K562 (cell line): ENCODE measurements at regions not wholly inside any gene's neighbourhood (a gene's known extent, or its start where the extent isn't known, plus 50 kb on each side); places are given as distances from the start of the nearest gene placed in this dataset.

Experiments used
- ATAC-seq: fragments of 200-7000 bp; cut with Tn5 transposase; 3 replicates; pipeline ENCODE4 v1.9.1; 2020; ENCODE audit warnings: moderate library complexity
- BruUV-seq: library from RNA; stranded (reverse); fragments of 400-500 nt; replicated peaks from 2 replicates; lab custom pipeline; 2021; lab: Mats Ljungman, UMichigan
- CTCF ChIA-PET: fragments of 300-600 bp; formaldehyde crosslinking; extraction: SDS; loops from one replicate; lab custom pipeline; 2021; ENCODE audit warnings: low intra/inter-chr PET ratio; lab: Yijun Ruan, JAX
- POLR2A ChIA-PET: fragments of 300-600, 350-650 bp; sonication (Branson Sonifier 250); formaldehyde crosslinking; extraction: SDS; loops from one replicate; lab custom pipeline; 2021; ENCODE audit warnings: antibody characterized with exemption, inconsistent platforms; lab: Yijun Ruan, JAX
- DNase-seq, 4 experiments: peaks; one replicate each; pipeline versions ENCODE4 v3.0.0 to v3.0.0-alpha.2; 2011 to 2018; ENCODE audit warnings: low spot score in 3 of 4, mixed read lengths in 3 of 4; ENCODE audit errors: extremely low read depth in 1 of 4
- FAIRE-seq: peaks from 2 replicates; lab custom pipeline; 2011; peaks lifted over from hg19 to GRCh38; lab: Jason Lieb, UNC
- H2AFZ ChIP-seq: 2 replicates; pipeline ENCODE4 v1.6.0; 2011; ENCODE audit warnings: low read depth, low read length, control low read depth, inconsistent platforms
- H3K27ac ChIP-seq: fragments of 200-600 bp; 3 replicates; pipeline ENCODE4 v1.8.0; 2011; ENCODE audit warnings: low read depth, mild to moderate bottlenecking, control low read depth, inconsistent platforms, low read length, moderate library complexity, mixed read lengths; ENCODE audit errors: extremely low read depth
- H3K27me3 ChIP-seq, 2 experiments: fragments of 300-600 bp in 1 of 2; 2 replicates in 1 of 2; 3 replicates in 1 of 2; pipeline versions ENCODE4 v1.6.0 to v1.8.0; 2011; ENCODE audit warnings: inconsistent platforms in 2 of 2, low read length in 2 of 2, mild to moderate bottlenecking in 1 of 2, mixed read lengths in 1 of 2, moderate library complexity in 1 of 2; ENCODE audit not compliant: control insufficient read depth in 2 of 2, insufficient read depth in 2 of 2
- H3K36me3 ChIP-seq: fragments of 300-600 bp; 3 replicates; pipeline ENCODE4 v1.8.0; 2011; ENCODE audit warnings: mild to moderate bottlenecking, low read length, inconsistent platforms; ENCODE audit not compliant: control insufficient read depth, insufficient read depth
- H3K4me1 ChIP-seq, 2 experiments: fragments of 200-600 bp in 1 of 2; replicated peaks in 1 of 2; 2 replicates in 1 of 2; 3 replicates in 1 of 2; pipeline versions ENCODE4 v1.5.1 to v1.8.0; 2011; ENCODE audit warnings: inconsistent platforms in 2 of 2, low read length in 2 of 2, mild to moderate bottlenecking in 1 of 2, mixed read lengths in 1 of 2, moderate library complexity in 1 of 2; ENCODE audit not compliant: control insufficient read depth in 2 of 2, insufficient read depth in 2 of 2
- H3K4me2 ChIP-seq: 2 replicates; pipeline ENCODE4 v1.6.1; 2011; ENCODE audit warnings: low read length, control low read depth, inconsistent platforms, mixed read lengths; ENCODE audit not compliant: insufficient read depth
- H3K4me3 ChIP-seq: fragments of 200-600 bp; sonication (generic), shearing (Covaris generic); 2 replicates; pipeline ENCODE4 v1.5.1; 2016; ENCODE audit warnings: control low read depth, inconsistent platforms
- H3K79me2 ChIP-seq: fragments of 200-600 bp; 3 replicates; pipeline ENCODE4 v1.8.0; 2011; ENCODE audit warnings: low read length, inconsistent platforms; ENCODE audit not compliant: control insufficient read depth, insufficient read depth
- H3K9ac ChIP-seq, 2 experiments: 2 replicates each; pipeline versions ENCODE4 v1.6.0 to v1.6.1; 2011; ENCODE audit warnings: low read depth in 2 of 2, low read length in 2 of 2, control low read depth in 1 of 2, inconsistent platforms in 1 of 2, mild to moderate bottlenecking in 1 of 2, mixed read lengths in 1 of 2; ENCODE audit not compliant: insufficient read depth in 1 of 2
- H3K9me1 ChIP-seq: one replicate; pipeline ENCODE4 v1.6.0; 2011; ENCODE audit warnings: inconsistent platforms, mild to moderate bottlenecking, low read length, moderate library complexity; ENCODE audit not compliant: control insufficient read depth, insufficient read depth
- H3K9me3 ChIP-seq: replicated peaks from 2 replicates; pipeline ENCODE4 v1.5.1; 2011; ENCODE audit warnings: low read depth, low read length, inconsistent platforms; ENCODE audit not compliant: control insufficient read depth, insufficient read depth
- H4K20me1 ChIP-seq: replicated peaks from 2 replicates; pipeline ENCODE4 v1.6.1; 2011; ENCODE audit warnings: low read length, inconsistent platforms, mixed read lengths; ENCODE audit not compliant: control insufficient read depth, insufficient read depth
- ARID2 ChIP-seq: fragments of 450-650 bp; IDR thresholded peaks from 2 replicates; pipeline ENCODE4 v1.6.1; 2017; ENCODE audit warnings: antibody characterized with exemption, mild to moderate bottlenecking
- ATF3 ChIP-seq, 2 experiments: fragments of 450-650 bp in 1 of 2; sonication (generic) in 1 of 2; formaldehyde crosslinking in 1 of 2; IDR thresholded peaks in 1 of 2; conservative IDR thresholded peaks in 1 of 2; 2 replicates each; pipeline versions ENCODE4 v1.6.1 to v1.8.1; 2016 to 2023; ENCODE audit warnings: mild to moderate bottlenecking in 2 of 2, moderate library complexity in 2 of 2, inconsistent platforms in 1 of 2, missing genetic modification reagents in 1 of 2
- CEBPB ChIP-seq: fragments of 450-650 bp; IDR thresholded peaks from 2 replicates; pipeline ENCODE4 v1.6.1; 2016; ENCODE audit warnings: missing genetic modification characterization, missing compliant biosample characterization
- CEBPG ChIP-seq, 3 experiments: fragments of 200-800 bp in 1 of 3; sonication (Bioruptor generic) in 1 of 3; sonication (generic) in 1 of 3; formaldehyde crosslinking in 1 of 3; IDR thresholded peaks in 2 of 3; conservative IDR thresholded peaks in 1 of 3; 2 replicates each; pipeline versions ENCODE4 v1.6.1 to v1.8.0; 2016 to 2022; ENCODE audit warnings: missing compliant biosample characterization in 2 of 3, missing genetic modification characterization in 2 of 3, mild to moderate bottlenecking in 1 of 3, missing genetic modification reagents in 1 of 3
- CTBP1 ChIP-seq: fragments of 450-650 bp; IDR thresholded peaks from 2 replicates; pipeline ENCODE4 v1.6.1; 2016; ENCODE audit warnings: borderline replicate concordance
- EHMT2 ChIP-seq: fragments of 450-650 bp; IDR thresholded peaks from 2 replicates; pipeline ENCODE4 v1.6.1; 2018; ENCODE audit warnings: antibody characterized with exemption
- FOXJ2 ChIP-seq: fragments of 200-800 bp; sonication (Bioruptor generic); IDR thresholded peaks from 2 replicates; pipeline ENCODE4 v1.6.1; 2016; ENCODE audit warnings: missing genetic modification characterization, missing compliant biosample characterization
- GATAD2A ChIP-seq: fragments of 450-650 bp; IDR thresholded peaks from 2 replicates; pipeline ENCODE4 v1.6.1; 2017
- NR4A1 ChIP-seq, 2 experiments: fragments of 250-450 bp in 1 of 2; fragments of 450-650 bp in 1 of 2; sonication (Bioruptor Pico) in 1 of 2; IDR thresholded peaks; 2 replicates each; pipeline versions ENCODE4 v1.4.0 to v1.6.1; 2016 to 2020; ENCODE audit warnings: mild to moderate bottlenecking in 2 of 2, missing compliant biosample characterization in 1 of 2, missing genetic modification characterization in 1 of 2, moderate library complexity in 1 of 2
- PTTG1 ChIP-seq: fragments of 450-650 bp; IDR thresholded peaks from 2 replicates; pipeline ENCODE4 v1.6.1; 2016; ENCODE audit warnings: low read depth, mild to moderate bottlenecking, missing genetic modification characterization, missing compliant biosample characterization
- SMC3 ChIP-seq: conservative IDR thresholded peaks from 2 replicates; pipeline ENCODE4 v1.6.1; 2011; ENCODE audit warnings: low read depth, low read length, improper control_type of control experiment; ENCODE audit not compliant: insufficient read depth
- ZEB2 ChIP-seq: fragments of 450-650 bp; IDR thresholded peaks from 2 replicates; pipeline ENCODE4 v1.6.1; 2016
- ZNF212 ChIP-seq: fragments of 450-650 bp; formaldehyde crosslinking; IDR thresholded peaks from 2 replicates; pipeline ENCODE4 v1.4.0; 2020; ENCODE audit warnings: mild to moderate bottlenecking
- whole genome bisulfite sequencing: fragments of 100-300 bp; shearing (Covaris generic); methylation state at CpG from one replicate; pipeline ENCODE4 v1.1.6; 2016; ENCODE audit warnings: low coverage, mixed read lengths; ENCODE audit not compliant: insufficient coverage; ENCODE audit errors: missing lambda C conversion rate; 5-methylcytosine and 5-hydroxymethylcytosine counted together
- in situ Hi-C: fragments of 300-500 bp; cut with MboI; formaldehyde crosslinking; loops from 4 replicates; pipeline ENCODE4 v1.15.0; 2018; ENCODE audit warnings: inconsistent platforms, mixed read lengths
- intact Hi-C: fragments of 100-400 bp; cut with micrococcal nuclease; formaldehyde crosslinking; loops from 2 replicates; pipeline ENCODE4 v1.14.2; 2022
- TF ChIP-seq, protein P1 (sequence below): sonication (generic); formaldehyde crosslinking; IDR thresholded peaks from 2 replicates; pipeline ENCODE4 v1.4.0; 2020; ENCODE audit warnings: mild to moderate bottlenecking, missing genetic modification reagents

GRCh38 chr21:21731626-21732025 is 733.4 kb downstream of the NCAM2 start (continued):
- no peak for TF ChIP-seq ATF3 (IDR thresholded peaks at IDR 0.05)
- no peak for TF ChIP-seq ATF3 (CRISPR knock-in tag; conservative IDR thresholded peaks at IDR 0.05)
- TF ChIP-seq, protein P1, sequence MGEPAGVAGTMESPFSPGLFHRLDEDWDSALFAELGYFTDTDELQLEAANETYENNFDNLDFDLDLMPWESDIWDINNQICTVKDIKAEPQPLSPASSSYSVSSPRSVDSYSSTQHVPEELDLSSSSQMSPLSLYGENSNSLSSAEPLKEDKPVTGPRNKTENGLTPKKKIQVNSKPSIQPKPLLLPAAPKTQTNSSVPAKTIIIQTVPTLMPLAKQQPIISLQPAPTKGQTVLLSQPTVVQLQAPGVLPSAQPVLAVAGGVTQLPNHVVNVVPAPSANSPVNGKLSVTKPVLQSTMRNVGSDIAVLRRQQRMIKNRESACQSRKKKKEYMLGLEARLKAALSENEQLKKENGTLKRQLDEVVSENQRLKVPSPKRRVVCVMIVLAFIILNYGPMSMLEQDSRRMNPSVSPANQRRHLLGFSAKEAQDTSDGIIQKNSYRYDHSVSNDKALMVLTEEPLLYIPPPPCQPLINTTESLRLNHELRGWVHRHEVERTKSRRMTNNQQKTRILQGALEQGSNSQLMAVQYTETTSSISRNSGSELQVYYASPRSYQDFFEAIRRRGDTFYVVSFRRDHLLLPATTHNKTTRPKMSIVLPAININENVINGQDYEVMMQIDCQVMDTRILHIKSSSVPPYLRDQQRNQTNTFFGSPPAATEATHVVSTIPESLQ = no peak
- TF ChIP-seq CTBP1 = no peak
- no peak for TF ChIP-seq FOXJ2 (tag)
- TF ChIP-seq ZNF212 = no peak
- no peak for TF ChIP-seq ZEB2
- TF ChIP-seq ARID2 = no peak
- no peak for TF ChIP-seq SMC3

DNA sequence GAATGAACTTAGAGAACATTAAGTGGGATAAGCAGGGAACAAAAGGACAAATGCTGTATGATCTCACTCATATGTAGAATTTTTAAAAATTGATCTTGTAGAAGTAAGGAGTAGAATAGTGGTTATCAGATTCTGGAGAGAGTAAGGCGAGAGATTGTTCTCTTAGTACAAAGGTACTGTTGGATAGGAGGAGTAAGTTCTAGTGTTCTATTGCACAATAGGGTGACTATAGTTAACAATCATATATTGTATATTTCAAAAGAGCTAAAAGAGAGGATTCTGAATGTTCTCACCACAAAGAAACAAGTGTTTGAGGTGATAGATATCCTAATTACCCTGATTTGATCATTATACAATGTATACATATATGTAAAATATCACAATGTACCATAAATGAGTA is 735.9 kb downstream of the NCAM2 start:
- peak; percentile 47 for TF ChIP-seq CEBPB (tag)
- TF ChIP-seq CEBPG (CRISPR knock-in tag; IDR thresholded peaks at IDR 0.05) = no peak
- peak in 1 of 2 experiments; percentile 76; a peak in 2 of 4 replicates for TF ChIP-seq CEBPG (tag; conservative IDR thresholded peaks at IDR 0.05 in 1 of 2, IDR thresholded peaks at IDR 0.05 in 1 of 2)
- TF ChIP-seq EHMT2 = no peak
- TF ChIP-seq GATAD2A = no peak
- no peak for TF ChIP-seq NR4A1 (CRISPR knock-in tag; IDR thresholded peaks at IDR 0.05)
- TF ChIP-seq NR4A1 (tag; IDR thresholded peaks at IDR 0.05) = no peak
- TF ChIP-seq PTTG1 = no peak
- no peaks in the 10 kb centered on the region for H3K9me3 ChIP-seq

More for the DNA sequence above, 735.9 kb downstream of the NCAM2 start:
- DNase-seq (no peak), ATAC-seq (no peak), FAIRE-seq (no peak)
- Histone ChIP-seq H3K9me1 (no peaks in the 10 kb centered on the region), H4K20me1 (no peaks in the 10 kb centered on the region), H3K9ac (no peak overlapping the region), H3K27ac (no peak overlapping the region), H2AFZ (no peak overlapping the region), H3K4me1 (no peaks in the 10 kb centered on the region), H3K4me3 (no peak overlapping the region), H3K79me2 (no peaks in the 10 kb centered on the region), H3K36me3 (no peaks in the 10 kb centered on the region), H3K27me3 (no peaks in the 10 kb centered on the region), H3K4me2 (no peak overlapping the region)
- in situ Hi-C loops = no loop called here
- BruUV-seq = no TSS peak
- CTCF ChIA-PET = no interaction called here
- POLR2A ChIA-PET = no interaction called here
- WGBS = 9% methylated on average over 1 of the region's 1 CpG
- intact Hi-C loops = no loop called here
